Trophoblast cell (in vitro differentiated cells and primary cell): ENCODE measurements at regions not wholly inside any gene's neighbourhood (a gene's known extent, or its start where the extent isn't known, plus 50 kb on each side); places are given as distances from the start of the nearest gene placed in this dataset.

ENCODE experiments used
- DNase-seq, 2 donors: peaks; one replicate each; pipeline ENCODE4 v3.0.0-alpha.2; 2016
- H2AFZ ChIP-seq: 2 replicates; pipeline ENCODE4 v1.6.1; 2013; ENCODE audit warnings: low read length, moderate library complexity, mild to moderate bottlenecking; ENCODE audit not compliant: insufficient read depth, poor library complexity
- H2AK5ac ChIP-seq: 2 replicates; pipeline ENCODE4 v1.6.1; 2013; ENCODE audit warnings: mild to moderate bottlenecking, low read length
- H2BK120ac ChIP-seq: 2 replicates; pipeline ENCODE4 v1.6.1; 2013; ENCODE audit warnings: low read length, mild to moderate bottlenecking, moderate library complexity; ENCODE audit not compliant: insufficient read depth, poor library complexity
- H2BK12ac ChIP-seq: 2 replicates; pipeline ENCODE4 v1.6.1; 2013; ENCODE audit warnings: mild to moderate bottlenecking, low read length, moderate library complexity
- H2BK5ac ChIP-seq: 2 replicates; pipeline ENCODE4 v1.6.1; 2013; ENCODE audit warnings: low read length, low read depth, moderate library complexity, mild to moderate bottlenecking; ENCODE audit not compliant: poor library complexity
- H3K14ac ChIP-seq: 2 replicates; pipeline ENCODE4 v1.6.1; 2013; ENCODE audit warnings: mild to moderate bottlenecking, low read length
- H3K18ac ChIP-seq: 2 replicates; pipeline ENCODE4 v1.6.1; 2013; ENCODE audit warnings: mild to moderate bottlenecking, low read length
- H3K23ac ChIP-seq: 2 replicates; pipeline ENCODE4 v1.6.1; 2013; ENCODE audit warnings: low read length
- H3K27ac ChIP-seq: 2 replicates; pipeline ENCODE4 v1.5.1; 2013; ENCODE audit warnings: low read depth, mild to moderate bottlenecking, inconsistent platforms, low read length, moderate library complexity
- H3K27me3 ChIP-seq: 2 replicates; pipeline ENCODE4 v1.6.1; 2013; ENCODE audit warnings: inconsistent platforms, mild to moderate bottlenecking, low read length, moderate library complexity; ENCODE audit not compliant: insufficient read depth
- H3K36me3 ChIP-seq, 2 experiments: 1 replicate in 1 of 2; 2 replicates in 1 of 2; pipeline ENCODE4 v1.6.1; 2013; ENCODE audit warnings: low read length in 2 of 2, mild to moderate bottlenecking in 2 of 2, moderate library complexity in 1 of 2; ENCODE audit not compliant: insufficient read depth in 2 of 2, control insufficient read depth in 1 of 2
- H3K4ac ChIP-seq: 2 replicates; pipeline ENCODE4 v1.6.1; 2013; ENCODE audit warnings: low read depth, mild to moderate bottlenecking, low read length, moderate library complexity
- H3K4me1 ChIP-seq, 2 experiments: 1 replicate in 1 of 2; 2 replicates in 1 of 2; pipeline ENCODE4 v1.6.1; 2013; ENCODE audit warnings: low read length in 2 of 2, mild to moderate bottlenecking in 2 of 2, moderate library complexity in 1 of 2; ENCODE audit not compliant: insufficient read depth in 2 of 2, control insufficient read depth in 1 of 2
- H3K4me2 ChIP-seq: 2 replicates; pipeline ENCODE4 v1.6.1; 2013; ENCODE audit warnings: inconsistent platforms, mild to moderate bottlenecking, low read length, moderate library complexity
- H3K4me3 ChIP-seq: 2 replicates; pipeline ENCODE4 v1.5.1; 2013; ENCODE audit warnings: mild to moderate bottlenecking, low read depth, low read length, inconsistent platforms
- H3K79me1 ChIP-seq: one replicate; pipeline ENCODE4 v1.6.1; 2013; ENCODE audit warnings: low read length
- H3K79me2 ChIP-seq: 2 replicates; pipeline ENCODE4 v1.6.1; 2013; ENCODE audit warnings: low read length, mild to moderate bottlenecking; ENCODE audit not compliant: control insufficient read depth, insufficient read depth, poor library complexity
- H3K9ac ChIP-seq: 2 replicates; pipeline ENCODE4 v1.6.1; 2013; ENCODE audit warnings: mild to moderate bottlenecking, low read length
- H3K9me3 ChIP-seq: 2 replicates; pipeline ENCODE4 v1.6.1; 2013; ENCODE audit warnings: low read depth, mild to moderate bottlenecking, control low read depth, inconsistent platforms, low read length; ENCODE audit not compliant: insufficient read depth
- H4K12ac ChIP-seq: 2 replicates; pipeline ENCODE4 v1.6.1; 2013; ENCODE audit warnings: low read depth, mild to moderate bottlenecking, low read length, moderate library complexity
- H4K8ac ChIP-seq: 2 replicates; pipeline ENCODE4 v1.6.1; 2013; ENCODE audit warnings: low read depth, mild to moderate bottlenecking, low read length, moderate library complexity
- H4K91ac ChIP-seq: one replicate; pipeline ENCODE4 v1.6.1; 2013; ENCODE audit warnings: low read depth, mild to moderate bottlenecking, low read length, moderate library complexity
- WGBS: extraction: QIAGEN DNeasy Blood & Tissue Kit; methylation state at CpG from one replicate; pipeline ENCODE4 v1.1.7; 2013; ENCODE audit warnings: missing lambda C conversion rate; ENCODE audit not compliant: insufficient read length, insufficient coverage; ENCODE audit errors: extremely low coverage; 5-methylcytosine and 5-hydroxymethylcytosine counted together

GRCh38 chr15:79492065-79492464 lies 59.9 kb downstream of the MINAR1 start:
- H2BK5ac ChIP-seq = no peak overlapping the region
- no peak overlapping the region for H2AK5ac ChIP-seq
- no peak overlapping the region for H2BK12ac ChIP-seq
- H3K27ac ChIP-seq = no peak overlapping the region
- DNase-seq = no peak
- no peak overlapping the region for H3K4me2 ChIP-seq
- no peak overlapping the region for H3K23ac ChIP-seq
- H3K9me3 ChIP-seq = no peaks in the 10 kb centered on the region
- H3K36me3 ChIP-seq = no peaks in the 10 kb centered on the region
- H3K79me1 ChIP-seq = no peaks in the 10 kb centered on the region
- no peak overlapping the region for H4K8ac ChIP-seq
- H3K4ac ChIP-seq = no peak overlapping the region
- no peak overlapping the region for H3K9ac ChIP-seq
- no peak overlapping the region for H3K18ac ChIP-seq
- no peak overlapping the region for H2BK120ac ChIP-seq
- no peak overlapping the region for H4K12ac ChIP-seq
- H3K79me2 ChIP-seq = no peaks in the 10 kb centered on the region
- H3K4me3 ChIP-seq = no peak overlapping the region
- H2AFZ ChIP-seq = no peak overlapping the region
- no peaks in the 10 kb centered on the region for H3K27me3 ChIP-seq
- peaks cover 0 to 3% of the 10 kb centered on the region in 2 experiments for H3K4me1 ChIP-seq
- WGBS = no CpG with 5 or more reads among the region's 3 CpGs
- no peak overlapping the region for H3K14ac ChIP-seq
- no peak overlapping the region for H4K91ac ChIP-seq

- Histone ChIP-seq H3K27ac (no peak overlapping the region), H3K4me1 (peaks cover 0 to 3% of the 10 kb centered on the region in 2 experiments), H3K79me1 (no peaks in the 10 kb centered on the region), H3K9me3 (no peaks in the 10 kb centered on the region), H2AFZ (no peak overlapping the region), H3K4ac (no peak overlapping the region), H3K79me2 (no peaks in the 10 kb centered on the region), H2AK5ac (no peak overlapping the region), H3K9ac (no peak overlapping the region), H3K4me3 (peak overlapping the region; percentile 28), H4K91ac (no peak overlapping the region), H2BK120ac (no peak overlapping the region), H3K4me2 (no peak overlapping the region), H4K12ac (no peak overlapping the region), H3K23ac (no peak overlapping the region), H3K27me3 (no peaks in the 10 kb centered on the region), H2BK5ac (no peak overlapping the region), H3K18ac (no peak overlapping the region), H4K8ac (no peak overlapping the region), H3K36me3 (no peaks in the 10 kb centered on the region), H2BK12ac (no peak overlapping the region), H3K14ac (no peak overlapping the region)
- no CpG with 5 or more reads among the region's 7 CpGs for WGBS
- DNase-seq = no peak
These were observed 62.3 kb downstream of the MINAR1 start for GRCh38 chr15:79494384-79494909.

- no CpG with 5 or more reads among the region's 6 CpGs for WGBS
- no peak overlapping the region for H4K91ac ChIP-seq
- no peaks in the 10 kb centered on the region for H3K79me1 ChIP-seq
- no peak overlapping the region for H2AK5ac ChIP-seq
- H3K9ac ChIP-seq = no peak overlapping the region
- H3K23ac ChIP-seq = no peak overlapping the region
- H3K27ac ChIP-seq = no peak overlapping the region
- no peak overlapping the region for H3K4ac ChIP-seq
- no peak overlapping the region for H2BK5ac ChIP-seq
- no peak overlapping the region for H4K12ac ChIP-seq
- no peak overlapping the region for H2BK120ac ChIP-seq
- H3K4me1 ChIP-seq = peaks cover 0 to 3% of the 10 kb centered on the region in 2 experiments
- no peak overlapping the region for H3K4me2 ChIP-seq
- no peaks in the 10 kb centered on the region for H3K9me3 ChIP-seq
- DNase-seq = no peak
- no peak overlapping the region for H2BK12ac ChIP-seq
- no peak overlapping the region for H3K18ac ChIP-seq
- no peak overlapping the region for H2AFZ ChIP-seq
- H3K27me3 ChIP-seq = no peaks in the 10 kb centered on the region
- no peaks in the 10 kb centered on the region for H3K36me3 ChIP-seq
- no peaks in the 10 kb centered on the region for H3K79me2 ChIP-seq
- H3K4me3 ChIP-seq = no peak overlapping the region
- H4K8ac ChIP-seq = no peak overlapping the region
- no peak overlapping the region for H3K14ac ChIP-seq
These were observed 63.0 kb downstream of the MINAR1 start for GRCh38 chr15:79494963-79495755.

GRCh38 chr15:79495775-79496174 lies 63.6 kb downstream of the MINAR1 start:
- Histone ChIP-seq H3K14ac (no peak overlapping the region), H3K4me1 (peaks cover 0 to 3% of the 10 kb centered on the region in 2 experiments), H3K36me3 (no peaks in the 10 kb centered on the region), H3K9ac (no peak overlapping the region), H3K79me2 (no peaks in the 10 kb centered on the region), H3K23ac (no peak overlapping the region), H3K79me1 (no peaks in the 10 kb centered on the region), H3K4me2 (no peak overlapping the region), H4K8ac (no peak overlapping the region), H4K12ac (no peak overlapping the region), H2AFZ (no peak overlapping the region), H4K91ac (no peak overlapping the region), H2BK120ac (no peak overlapping the region), H2BK12ac (no peak overlapping the region), H3K9me3 (no peaks in the 10 kb centered on the region), H3K27ac (no peak overlapping the region), H3K27me3 (no peaks in the 10 kb centered on the region), H2AK5ac (no peak overlapping the region), H2BK5ac (no peak overlapping the region), H3K4ac (no peak overlapping the region), H3K18ac (no peak overlapping the region), H3K4me3 (no peak overlapping the region)
- no peak for DNase-seq
- 100% methylated on average over 1 of the region's 2 CpGs for WGBS
